DND-41 (cell line): ENCODE measurements at regions not wholly inside any gene's neighbourhood (a gene's known extent, or its start where the extent isn't known, plus 50 kb on each side); places are given as distances from the start of the nearest gene placed in this dataset.

Source experiments
- ATAC-seq: fragments of 200-7000 bp; cut with Tn5 transposase; 3 replicates; pipeline ENCODE4 v1.9.1; 2021; ENCODE audit warnings: low read depth; ENCODE audit not compliant: insufficient read depth
- DNase-seq: peaks from one replicate; pipeline ENCODE4 v3.0.0-alpha.2; 2020
- H2AFZ ChIP-seq: 2 replicates; pipeline ENCODE4 v1.6.0; 2012; ENCODE audit warnings: low read depth, low read length
- H3K27ac ChIP-seq: 2 replicates; pipeline ENCODE4 v1.5.1; 2012; ENCODE audit warnings: low read length, inconsistent platforms
- H3K27me3 ChIP-seq: fragments of 200-600 bp; sonication (generic); 2 replicates; pipeline ENCODE4 v1.6.0; 2012; ENCODE audit warnings: low read length, mild to moderate bottlenecking, inconsistent platforms; ENCODE audit not compliant: insufficient read depth, poor library complexity
- H3K36me3 ChIP-seq: 2 replicates; pipeline ENCODE4 v1.5.1; 2012; ENCODE audit warnings: low read length, inconsistent platforms; ENCODE audit not compliant: insufficient read depth
- H3K4me1 ChIP-seq: 2 replicates; pipeline ENCODE4 v1.5.1; 2012; ENCODE audit warnings: mild to moderate bottlenecking, low read length; ENCODE audit not compliant: insufficient read depth
- H3K4me2 ChIP-seq: 2 replicates; pipeline ENCODE4 v1.6.0; 2012; ENCODE audit warnings: mild to moderate bottlenecking, moderate library complexity, low read length, inconsistent platforms; ENCODE audit not compliant: insufficient read depth
- H3K4me3 ChIP-seq, 2 experiments: fragments of 200-600 bp in 1 of 2; shearing (Covaris generic) in 1 of 2; 2 replicates each; pipeline ENCODE4 v1.5.1; 2012 to 2016; ENCODE audit warnings: inconsistent platforms in 2 of 2, low read length in 2 of 2, mild to moderate bottlenecking in 2 of 2, low read depth in 1 of 2, moderate library complexity in 1 of 2
- H3K79me2 ChIP-seq: 2 replicates; pipeline ENCODE4 v1.6.0; 2012; ENCODE audit warnings: low read length, inconsistent platforms; ENCODE audit not compliant: insufficient read depth
- H3K9ac ChIP-seq: 2 replicates; pipeline ENCODE4 v1.6.0; 2012; ENCODE audit warnings: low read depth, mild to moderate bottlenecking, inconsistent platforms, low read length, moderate library complexity
- H3K9me3 ChIP-seq: 2 replicates; pipeline ENCODE4 v1.5.1; 2012; ENCODE audit warnings: low read length, moderate library complexity, mild to moderate bottlenecking, inconsistent platforms; ENCODE audit not compliant: insufficient read depth, severe bottlenecking
- H4K20me1 ChIP-seq: 2 replicates; pipeline ENCODE4 v1.6.0; 2012; ENCODE audit warnings: low read length; ENCODE audit not compliant: insufficient read depth
- EZH2 ChIP-seq: IDR thresholded peaks from 3 replicates; pipeline ENCODE4 v1.6.1; 2012; ENCODE audit warnings: borderline replicate concordance, low read depth, mild to moderate bottlenecking, moderate library complexity, low read length, inconsistent platforms; ENCODE audit not compliant: severe bottlenecking
- TF ChIP-seq, protein P1 (sequence below): IDR thresholded peaks from 2 replicates; pipeline ENCODE4 v1.5.1; 2012; ENCODE audit warnings: borderline replicate concordance, low read length, moderate library complexity, mild to moderate bottlenecking; ENCODE audit not compliant: poor library complexity, severe bottlenecking; ENCODE audit errors: extremely low read depth

DNA sequence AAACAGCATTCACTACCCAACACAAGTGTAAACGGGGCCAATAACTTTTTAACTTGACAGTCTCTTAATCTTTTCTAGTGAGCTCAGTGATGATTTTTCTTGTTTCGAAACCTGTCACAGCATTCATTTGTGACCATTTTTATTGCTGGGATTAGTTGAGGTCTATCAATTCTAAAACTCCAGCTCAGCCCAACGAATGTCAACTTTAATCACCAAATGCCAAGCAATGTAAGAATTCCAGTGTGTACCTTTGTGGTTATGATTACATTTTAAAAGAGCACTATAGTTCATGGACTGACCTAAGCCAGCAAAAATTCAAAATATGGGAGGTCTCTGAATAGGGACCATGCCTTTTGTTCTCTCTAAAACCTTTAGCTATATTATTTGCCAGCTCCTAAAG, 694.3 kb upstream of the SGCG start:
- DNase-seq (no peak), ATAC-seq (no peak)
- Histone ChIP-seq H4K20me1 (no peaks in the 10 kb centered on the region), H3K9me3 (no peaks in the 10 kb centered on the region), H3K36me3 (no peaks in the 10 kb centered on the region), H3K27me3 (no peaks in the 10 kb centered on the region), H3K4me3 (no peak overlapping the region), H3K9ac (no peak overlapping the region), H3K4me2 (no peak overlapping the region), H2AFZ (no peak overlapping the region), H3K4me1 (no peaks in the 10 kb centered on the region), H3K27ac (no peak overlapping the region), H3K79me2 (no peaks in the 10 kb centered on the region)
- TF ChIP-seq EZH2: no peak
- TF ChIP-seq, protein P1, sequence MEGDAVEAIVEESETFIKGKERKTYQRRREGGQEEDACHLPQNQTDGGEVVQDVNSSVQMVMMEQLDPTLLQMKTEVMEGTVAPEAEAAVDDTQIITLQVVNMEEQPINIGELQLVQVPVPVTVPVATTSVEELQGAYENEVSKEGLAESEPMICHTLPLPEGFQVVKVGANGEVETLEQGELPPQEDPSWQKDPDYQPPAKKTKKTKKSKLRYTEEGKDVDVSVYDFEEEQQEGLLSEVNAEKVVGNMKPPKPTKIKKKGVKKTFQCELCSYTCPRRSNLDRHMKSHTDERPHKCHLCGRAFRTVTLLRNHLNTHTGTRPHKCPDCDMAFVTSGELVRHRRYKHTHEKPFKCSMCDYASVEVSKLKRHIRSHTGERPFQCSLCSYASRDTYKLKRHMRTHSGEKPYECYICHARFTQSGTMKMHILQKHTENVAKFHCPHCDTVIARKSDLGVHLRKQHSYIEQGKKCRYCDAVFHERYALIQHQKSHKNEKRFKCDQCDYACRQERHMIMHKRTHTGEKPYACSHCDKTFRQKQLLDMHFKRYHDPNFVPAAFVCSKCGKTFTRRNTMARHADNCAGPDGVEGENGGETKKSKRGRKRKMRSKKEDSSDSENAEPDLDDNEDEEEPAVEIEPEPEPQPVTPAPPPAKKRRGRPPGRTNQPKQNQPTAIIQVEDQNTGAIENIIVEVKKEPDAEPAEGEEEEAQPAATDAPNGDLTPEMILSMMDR: no peak

DNA sequence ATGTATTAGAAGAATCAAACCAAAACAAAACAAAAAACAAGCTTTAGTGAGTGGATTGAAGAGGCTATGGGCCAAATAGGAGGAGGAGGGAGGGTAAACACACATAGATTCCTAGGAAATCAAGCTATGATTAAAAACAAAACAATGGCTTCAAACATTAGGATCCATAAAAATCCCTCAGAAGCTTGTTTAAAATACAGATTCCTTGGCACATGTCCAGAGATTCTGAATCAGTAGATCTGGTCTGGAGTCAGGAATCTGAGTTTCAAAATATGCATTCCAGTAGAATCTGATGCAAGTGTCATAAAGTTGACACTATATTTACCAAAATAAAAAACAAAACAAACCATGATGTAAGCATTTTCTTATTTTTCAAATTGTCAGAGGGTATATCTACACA, 692.8 kb upstream of the SGCG start:
- Histone ChIP-seq H3K9me3 (no peaks in the 10 kb centered on the region), H3K4me3 (no peak overlapping the region), H3K36me3 (no peaks in the 10 kb centered on the region), H4K20me1 (no peaks in the 10 kb centered on the region), H3K79me2 (no peaks in the 10 kb centered on the region), H3K4me2 (no peak overlapping the region), H2AFZ (no peak overlapping the region), H3K27ac (no peak overlapping the region), H3K4me1 (no peaks in the 10 kb centered on the region), H3K27me3 (no peaks in the 10 kb centered on the region), H3K9ac (no peak overlapping the region)
- ATAC-seq (no peak), DNase-seq (no peak)
- no peak for TF ChIP-seq EZH2
- TF ChIP-seq, protein P1: no peak

DNA sequence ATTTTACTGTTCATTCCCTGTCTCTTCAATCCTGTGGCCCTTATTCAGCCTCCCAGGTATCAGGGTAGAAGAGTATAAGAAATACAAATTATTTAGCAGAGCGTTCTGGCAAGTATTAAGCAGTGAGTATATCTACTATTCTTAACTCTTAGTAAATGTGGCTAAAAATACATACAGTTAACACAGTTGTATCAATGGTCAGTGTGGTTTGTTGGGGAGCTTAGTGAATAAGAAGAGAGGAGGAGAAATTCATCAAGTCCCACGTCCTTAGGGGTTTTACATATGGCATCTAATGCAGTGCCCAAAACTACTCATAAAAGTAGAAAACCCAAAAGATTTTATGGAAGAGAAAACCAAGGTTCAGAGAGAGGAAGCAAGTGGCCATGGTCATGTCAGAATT, 691.0 kb upstream of the SGCG start:
- H3K27ac ChIP-seq: no peak overlapping the region
- ATAC-seq (no peak), DNase-seq (no peak)
- H3K36me3 ChIP-seq: no peaks in the 10 kb centered on the region
- no peak overlapping the region for H3K4me2 ChIP-seq
- no peaks in the 10 kb centered on the region for H3K9me3 ChIP-seq
- no peak overlapping the region for H2AFZ ChIP-seq
- no peak for TF ChIP-seq EZH2
- TF ChIP-seq, protein P1: no peak
- H3K4me1 ChIP-seq: no peaks in the 10 kb centered on the region
- no peaks in the 10 kb centered on the region for H3K79me2 ChIP-seq
- no peaks in the 10 kb centered on the region for H4K20me1 ChIP-seq
- no peak overlapping the region for H3K4me3 ChIP-seq
- H3K9ac ChIP-seq: no peak overlapping the region
- H3K27me3 ChIP-seq: peaks cover 3% of the 10 kb centered on the region

DNA sequence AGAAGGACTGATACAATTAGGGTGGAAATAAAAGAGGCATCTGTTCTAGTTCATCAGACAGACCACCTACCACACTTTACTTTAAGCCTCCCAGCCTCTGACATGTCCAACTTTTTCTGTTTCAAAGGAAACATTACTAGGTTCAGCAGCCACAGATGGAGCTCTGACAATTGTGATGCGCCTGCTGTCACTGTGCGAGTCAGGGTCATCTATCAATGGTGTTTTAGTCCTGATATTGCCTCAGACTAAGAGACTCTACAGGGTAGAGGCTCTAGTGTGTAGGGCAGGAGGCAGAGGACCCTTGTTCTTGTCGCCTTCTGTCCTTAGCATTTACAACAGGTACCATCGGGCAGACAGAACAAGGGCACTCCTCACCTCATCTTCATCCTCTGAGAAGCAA, 685.0 kb upstream of the SGCG start:
- no peak for DNase-seq
- H2AFZ ChIP-seq: no peak overlapping the region
- no peak overlapping the region for H3K4me3 ChIP-seq
- no peak overlapping the region for H3K4me2 ChIP-seq
- H3K36me3 ChIP-seq: no peaks in the 10 kb centered on the region
- no peaks in the 10 kb centered on the region for H4K20me1 ChIP-seq
- H3K9me3 ChIP-seq: no peaks in the 10 kb centered on the region
- H3K4me1 ChIP-seq: no peaks in the 10 kb centered on the region
- no peak for TF ChIP-seq EZH2
- TF ChIP-seq, protein P1: no peak
- H3K9ac ChIP-seq: no peak overlapping the region
- no peak overlapping the region for H3K27ac ChIP-seq
- H3K27me3 ChIP-seq: peaks cover 3% of the 10 kb centered on the region
- no peaks in the 10 kb centered on the region for H3K79me2 ChIP-seq
- ATAC-seq: no peak
